ENCODE measurements at regions not wholly inside any gene's neighbourhood (a gene's known extent, or its start where the extent isn't known, plus 50 kb on each side); places are given as distances from the start of the nearest gene placed in this dataset.
"Not testable (repeated sequence)": the region's sequence is repeated elsewhere in the genome, so short reads cannot be mapped to it uniquely, and the experiment has no call there.

- Mint-ChIP-seq H3K4me1 (ENCODE audit: low read depth) (peaks cover 3% of the 10 kb centered on the region), H3K4me3 (no peak overlapping the region), H3K27me3 (peaks cover 19% of the 10 kb centered on the region), H3K36me3 (no peaks in the 10 kb centered on the region), H3K27ac (no peak overlapping the region), H3K9me3 (ENCODE audit: low read depth) (no peaks in the 10 kb centered on the region)
Observed at GRCh38 chr5:71807909-71808308, 88.8 kb downstream of the CARTPT start.

- H3K36me3 Mint-ChIP-seq: no peaks in the 10 kb centered on the region
- H3K27ac Mint-ChIP-seq: no peak overlapping the region
- no peaks in the 10 kb centered on the region for H3K9me3 Mint-ChIP-seq (ENCODE audit: low read depth)
- H3K4me1 Mint-ChIP-seq (ENCODE audit: low read depth): peaks cover 3% of the 10 kb centered on the region
- H3K27me3 Mint-ChIP-seq: peaks cover 19% of the 10 kb centered on the region
- no peak overlapping the region for H3K4me3 Mint-ChIP-seq
Observed at GRCh38 chr5:71809446-71809845, 90.4 kb downstream of the CARTPT start.

- H3K9me3 Mint-ChIP-seq (ENCODE audit: low read depth): no peaks in the 10 kb centered on the region
- H3K4me3 Mint-ChIP-seq: no peak overlapping the region
- H3K27me3 Mint-ChIP-seq: peaks cover 17% of the 10 kb centered on the region
- no peak overlapping the region for H3K27ac Mint-ChIP-seq
- H3K4me1 Mint-ChIP-seq (ENCODE audit: low read depth): peaks cover 3% of the 10 kb centered on the region
- no peaks in the 10 kb centered on the region for H3K36me3 Mint-ChIP-seq
Observed at GRCh38 chr5:71810023-71810422, 90.9 kb downstream of the CARTPT start.

GRCh38 chr5:71810471-71811195 is 91.6 kb downstream of the CARTPT start:
- no peaks in the 10 kb centered on the region for H3K9me3 Mint-ChIP-seq (ENCODE audit: low read depth)
- H3K4me3 Mint-ChIP-seq: no peak overlapping the region
- H3K27ac Mint-ChIP-seq: no peak overlapping the region
- peaks cover 3% of the 10 kb centered on the region for H3K4me1 Mint-ChIP-seq (ENCODE audit: low read depth)
- peaks cover 17% of the 10 kb centered on the region for H3K27me3 Mint-ChIP-seq
- H3K36me3 Mint-ChIP-seq: no peaks in the 10 kb centered on the region

- H3K4me1 Mint-ChIP-seq (ENCODE audit: low read depth): peaks cover 3% of the 10 kb centered on the region
- no peak overlapping the region for H3K4me3 Mint-ChIP-seq
- no peaks in the 10 kb centered on the region for H3K36me3 Mint-ChIP-seq
- peaks cover 15% of the 10 kb centered on the region for H3K27me3 Mint-ChIP-seq
- no peaks in the 10 kb centered on the region for H3K9me3 Mint-ChIP-seq (ENCODE audit: low read depth)
- H3K27ac Mint-ChIP-seq: no peak overlapping the region
Observed at GRCh38 chr5:71811779-71812178, 92.7 kb downstream of the CARTPT start.

GRCh38 chr5:71816307-71816706 is 97.2 kb downstream of the CARTPT start:
- H3K4me1 Mint-ChIP-seq (ENCODE audit: low read depth): no peaks in the 10 kb centered on the region
- no peak overlapping the region for H3K4me3 Mint-ChIP-seq
- peaks cover 9% of the 10 kb centered on the region for H3K27me3 Mint-ChIP-seq
- no peaks in the 10 kb centered on the region for H3K36me3 Mint-ChIP-seq
- H3K9me3 Mint-ChIP-seq (ENCODE audit: low read depth): peaks cover 7% of the 10 kb centered on the region
- H3K27ac Mint-ChIP-seq: no peak overlapping the region

GRCh38 chr5:71817891-71818290 is 98.8 kb downstream of the CARTPT start:
- H3K27me3 Mint-ChIP-seq: peaks cover 5% of the 10 kb centered on the region
- H3K4me3 Mint-ChIP-seq: no peak overlapping the region
- H3K9me3 Mint-ChIP-seq (ENCODE audit: low read depth): peaks cover 13% of the 10 kb centered on the region
- H3K4me1 Mint-ChIP-seq (ENCODE audit: low read depth): no peaks in the 10 kb centered on the region
- H3K27ac Mint-ChIP-seq: no peak overlapping the region
- no peaks in the 10 kb centered on the region for H3K36me3 Mint-ChIP-seq

GRCh38 chr5:71821029-71821428 is 102.0 kb downstream of the CARTPT start:
- no peak overlapping the region for H3K27ac Mint-ChIP-seq
- H3K9me3 Mint-ChIP-seq (ENCODE audit: low read depth): peaks cover 23% of the 10 kb centered on the region
- no peak overlapping the region for H3K4me3 Mint-ChIP-seq
- no peaks in the 10 kb centered on the region for H3K4me1 Mint-ChIP-seq (ENCODE audit: low read depth)
- no peaks in the 10 kb centered on the region for H3K36me3 Mint-ChIP-seq
- peaks cover 2% of the 10 kb centered on the region for H3K27me3 Mint-ChIP-seq

GRCh38 chr5:71822065-71822464 is 103.0 kb downstream of the CARTPT start:
- H3K4me3 Mint-ChIP-seq; H3K4me1 Mint-ChIP-seq (ENCODE audit: low read depth); H3K36me3 Mint-ChIP-seq; H3K27ac Mint-ChIP-seq; H3K27me3 Mint-ChIP-seq: not testable (repeated sequence)
- H3K9me3 Mint-ChIP-seq (ENCODE audit: low read depth): peaks cover 34% of the 10 kb centered on the region

- Mint-ChIP-seq H3K27ac (no peak overlapping the region), H3K36me3 (no peaks in the 10 kb centered on the region), H3K4me1 (ENCODE audit: low read depth) (no peaks in the 10 kb centered on the region), H3K9me3 (ENCODE audit: low read depth) (peaks cover 30% of the 10 kb centered on the region), H3K4me3 (no peak overlapping the region), H3K27me3 (no peaks in the 10 kb centered on the region)
Observed at GRCh38 chr5:71825992-71826391, 106.9 kb downstream of the CARTPT start.

- no peaks in the 10 kb centered on the region for H3K4me1 Mint-ChIP-seq (ENCODE audit: low read depth)
Observed at GRCh38 chr5:71828291-71829040, 109.4 kb downstream of the CARTPT start.

GRCh38 chr5:71829206-71829605 is 110.1 kb downstream of the CARTPT start:
- H3K4me1 Mint-ChIP-seq (ENCODE audit: low read depth): no peaks in the 10 kb centered on the region
- no peak overlapping the region for H3K4me3 Mint-ChIP-seq

More at GRCh38 chr5:71828291-71829040, 109.4 kb downstream of the CARTPT start:
- peaks cover 21% of the 10 kb centered on the region for H3K9me3 Mint-ChIP-seq (ENCODE audit: low read depth)
- H3K27ac Mint-ChIP-seq: no peak overlapping the region
- no peaks in the 10 kb centered on the region for H3K36me3 Mint-ChIP-seq
- peaks cover 3% of the 10 kb centered on the region for H3K27me3 Mint-ChIP-seq
- no peak overlapping the region for H3K4me3 Mint-ChIP-seq

GRCh38 chr5:71830681-71831539 is 111.8 kb downstream of the CARTPT start:
- no peak overlapping the region for H3K4me3 Mint-ChIP-seq

More at GRCh38 chr5:71829206-71829605, 110.1 kb downstream of the CARTPT start:
- peaks cover 3% of the 10 kb centered on the region for H3K27me3 Mint-ChIP-seq
- H3K9me3 Mint-ChIP-seq (ENCODE audit: low read depth): peaks cover 18% of the 10 kb centered on the region
- no peak overlapping the region for H3K27ac Mint-ChIP-seq
- no peaks in the 10 kb centered on the region for H3K36me3 Mint-ChIP-seq

GRCh38 chr5:71832812-71833715 is 114.0 kb downstream of the CARTPT start:
- Mint-ChIP-seq H3K9me3 (ENCODE audit: low read depth) (no peaks in the 10 kb centered on the region), H3K36me3 (no peaks in the 10 kb centered on the region), H3K27me3 (peaks cover 7% of the 10 kb centered on the region), H3K4me3 (no peak overlapping the region), H3K4me1 (ENCODE audit: low read depth) (no peaks in the 10 kb centered on the region), H3K27ac (no peak overlapping the region)

More at GRCh38 chr5:71830681-71831539, 111.8 kb downstream of the CARTPT start:
- H3K4me1 Mint-ChIP-seq (ENCODE audit: low read depth): no peaks in the 10 kb centered on the region
- H3K27me3 Mint-ChIP-seq: peaks cover 7% of the 10 kb centered on the region
- H3K36me3 Mint-ChIP-seq: no peaks in the 10 kb centered on the region
- peaks cover 10% of the 10 kb centered on the region for H3K9me3 Mint-ChIP-seq (ENCODE audit: low read depth)
- H3K27ac Mint-ChIP-seq: no peak overlapping the region
